Spleen (tissue), 7 donors: ENCODE measurements at regions not wholly inside any gene's neighbourhood (a gene's known extent, or its start where the extent isn't known, plus 50 kb on each side); places are given as distances from the start of the nearest gene placed in this dataset.

ENCODE experiments used
- POLR2AphosphoS5 ChIP-seq, 3 donors: sonication (generic); formaldehyde crosslinking; IDR thresholded peaks; one replicate each; pipeline ENCODE4 v1.5.1; 2017; ENCODE audit warnings: antibody characterized with exemption in 3 of 3
- TF ChIP-seq, protein P1 (sequence below), 11 experiments: fragments of 200-600 bp in 7 of 11; fragments of 450-650 bp in 4 of 11; sonication (generic) in 4 of 11; IDR thresholded peaks in 8 of 11; conservative IDR thresholded peaks in 3 of 11; 1 replicate in 7 of 11; 2 replicates in 4 of 11; pipeline versions ENCODE4 v1.4.0 to v1.8.0; 2016 to 2021; ENCODE audit warnings: antibody characterized with exemption in 11 of 11, inconsistent platforms in 4 of 11, mild to moderate bottlenecking in 1 of 11
- donor health status: DM: no; HTN: no; CAD: no; lungs with moderate emphysema.
- donor health status: DM: no; HTN: no; CAD: no.
- donor health status: DM: no; HTN: no; CAD: no.

DNA sequence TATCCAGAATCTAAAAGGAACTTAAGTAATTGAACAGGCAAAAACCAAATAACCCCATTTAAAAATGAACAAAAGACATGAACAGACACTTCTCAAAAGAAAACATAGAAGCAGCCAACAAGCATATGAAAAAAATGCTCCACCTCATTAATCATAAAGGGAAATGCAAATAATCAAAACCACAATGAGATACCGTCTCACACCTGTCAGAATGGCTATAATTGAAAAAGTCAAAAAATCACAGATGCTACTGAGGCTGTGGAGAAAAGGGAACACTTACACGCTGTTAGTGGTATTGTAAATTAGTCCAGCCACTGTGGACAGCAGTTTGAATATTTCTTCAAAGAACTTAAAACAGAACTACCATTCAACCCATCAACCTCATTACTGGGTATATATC, 220.7 kb downstream of the MEX3B start:
- TF ChIP-seq, protein P1, sequence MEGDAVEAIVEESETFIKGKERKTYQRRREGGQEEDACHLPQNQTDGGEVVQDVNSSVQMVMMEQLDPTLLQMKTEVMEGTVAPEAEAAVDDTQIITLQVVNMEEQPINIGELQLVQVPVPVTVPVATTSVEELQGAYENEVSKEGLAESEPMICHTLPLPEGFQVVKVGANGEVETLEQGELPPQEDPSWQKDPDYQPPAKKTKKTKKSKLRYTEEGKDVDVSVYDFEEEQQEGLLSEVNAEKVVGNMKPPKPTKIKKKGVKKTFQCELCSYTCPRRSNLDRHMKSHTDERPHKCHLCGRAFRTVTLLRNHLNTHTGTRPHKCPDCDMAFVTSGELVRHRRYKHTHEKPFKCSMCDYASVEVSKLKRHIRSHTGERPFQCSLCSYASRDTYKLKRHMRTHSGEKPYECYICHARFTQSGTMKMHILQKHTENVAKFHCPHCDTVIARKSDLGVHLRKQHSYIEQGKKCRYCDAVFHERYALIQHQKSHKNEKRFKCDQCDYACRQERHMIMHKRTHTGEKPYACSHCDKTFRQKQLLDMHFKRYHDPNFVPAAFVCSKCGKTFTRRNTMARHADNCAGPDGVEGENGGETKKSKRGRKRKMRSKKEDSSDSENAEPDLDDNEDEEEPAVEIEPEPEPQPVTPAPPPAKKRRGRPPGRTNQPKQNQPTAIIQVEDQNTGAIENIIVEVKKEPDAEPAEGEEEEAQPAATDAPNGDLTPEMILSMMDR (IDR thresholded peaks at IDR 0.05 in 8 of 11, conservative IDR thresholded peaks at IDR 0.05 in 3 of 11): no peak
- TF ChIP-seq POLR2AphosphoS5 (IDR thresholded peaks at IDR 0.05): no peak
